GM15510 (cell line): ENCODE measurements at regions not wholly inside any gene's neighbourhood (a gene's known extent, or its start where the extent isn't known, plus 50 kb on each side); places are given as distances from the start of the nearest gene placed in this dataset.

Source experiments
- POLR2A ChIP-seq: IDR thresholded peaks from 3 replicates; pipeline ENCODE4 v1.6.1; 2011; ENCODE audit warnings: borderline replicate concordance; ENCODE audit not compliant: insufficient read length; ENCODE audit errors: extremely low read depth

- no peak for TF ChIP-seq POLR2A
These were observed 222.9 kb downstream of the PTEN start for GRCh38 chr10:88086187-88086960.

- TF ChIP-seq POLR2A: no peak
These were observed 225.3 kb downstream of the PTEN start for GRCh38 chr10:88088441-88089340.

- TF ChIP-seq POLR2A: no peak
These were observed 226.1 kb downstream of the PTEN start for GRCh38 chr10:88089498-88089897.

- no peak for TF ChIP-seq POLR2A
These were observed 227.3 kb downstream of the PTEN start for GRCh38 chr10:88090568-88091214.

GRCh38 chr10:88091490-88092061 is 228.2 kb downstream of the PTEN start:
- TF ChIP-seq POLR2A: no peak

GRCh38 chr10:88092265-88092664 is 228.8 kb downstream of the PTEN start:
- no peak for TF ChIP-seq POLR2A

GRCh38 chr10:88092973-88093372 is 229.5 kb downstream of the PTEN start:
- TF ChIP-seq POLR2A: no peak

- no peak for TF ChIP-seq POLR2A
These were observed 231.4 kb downstream of the PTEN start for GRCh38 chr10:88094795-88095194.

GRCh38 chr10:88095223-88095721 is 231.8 kb downstream of the PTEN start:
- TF ChIP-seq POLR2A: no peak

GRCh38 chr10:88095778-88096431 is 232.5 kb downstream of the PTEN start:
- no peak for TF ChIP-seq POLR2A

GRCh38 chr10:88097092-88097516 is 233.7 kb downstream of the PTEN start:
- TF ChIP-seq POLR2A: no peak

GRCh38 chr10:88097536-88097935 is 234.1 kb downstream of the PTEN start:
- no peak for TF ChIP-seq POLR2A

GRCh38 chr10:88100281-88100680 is 236.9 kb downstream of the PTEN start:
- no peak for TF ChIP-seq POLR2A

GRCh38 chr10:88101666-88102065 is 238.2 kb downstream of the PTEN start:
- TF ChIP-seq POLR2A: no peak

- TF ChIP-seq POLR2A: no peak
These were observed 240.2 kb downstream of the PTEN start for GRCh38 chr10:88103576-88103975.

GRCh38 chr10:88104223-88104622 is 240.8 kb downstream of the PTEN start:
- no peak for TF ChIP-seq POLR2A
